Testis (tissue), 2 donors: ENCODE measurements at regions not wholly inside any gene's neighbourhood (a gene's known extent, or its start where the extent isn't known, plus 50 kb on each side); places are given as distances from the start of the nearest gene placed in this dataset.

Source experiments
- DNase-seq: peaks from one replicate; pipeline ENCODE4 v3.0.0-alpha.2; 2019
- H3K27ac ChIP-seq, 2 donors: fragments of 200-600 bp; sonication (generic); one replicate each; pipeline ENCODE4 v1.5.1; 2019
- H3K27me3 ChIP-seq: fragments of 200-600 bp; sonication (generic); one replicate; pipeline ENCODE4 v1.5.1; 2019
- H3K36me3 ChIP-seq: fragments of 200-600 bp; sonication (generic); one replicate; pipeline ENCODE4 v1.5.1; 2017; ENCODE audit warnings: low read depth; ENCODE audit errors: missing control alignments
- H3K4me1 ChIP-seq: fragments of 200-600 bp; sonication (generic); one replicate; pipeline ENCODE4 v1.5.1; 2019
- H3K4me3 ChIP-seq, 2 donors: fragments of 200-600 bp; sonication (generic); one replicate each; pipeline ENCODE4 v1.5.1; 2017 to 2019
- H3K9me3 ChIP-seq: fragments of 200-600 bp; sonication (generic); one replicate; pipeline ENCODE4 v1.5.1; 2017
- POLR2A ChIP-seq: fragments of 450-650 bp; IDR thresholded peaks from one replicate; pipeline ENCODE4 v1.6.1; 2017; ENCODE audit warnings: antibody characterized with exemption, mild to moderate bottlenecking, moderate library complexity
- WGBS, 2 donors: methylation state at CpG; one replicate each; pipeline ENCODE4 v1.1.5; 2018; 5-methylcytosine and 5-hydroxymethylcytosine counted together
- intact Hi-C: fragments of 100-400 bp; cut with DNase I; formaldehyde crosslinking; loops from one replicate; pipeline ENCODE4 v1.15.1; 2023; ENCODE audit warnings: low total_unique reads
- TF ChIP-seq, protein P1 (sequence below), 3 experiments: fragments of 450-650 bp in 2 of 3; fragments of 200-600 bp in 1 of 3; sonication (generic) in 1 of 3; IDR thresholded peaks; one replicate each; pipeline ENCODE4 v1.5.1; 2016 to 2019; ENCODE audit warnings: antibody characterized with exemption in 3 of 3, mild to moderate bottlenecking in 2 of 3, moderate library complexity in 1 of 3

DNA sequence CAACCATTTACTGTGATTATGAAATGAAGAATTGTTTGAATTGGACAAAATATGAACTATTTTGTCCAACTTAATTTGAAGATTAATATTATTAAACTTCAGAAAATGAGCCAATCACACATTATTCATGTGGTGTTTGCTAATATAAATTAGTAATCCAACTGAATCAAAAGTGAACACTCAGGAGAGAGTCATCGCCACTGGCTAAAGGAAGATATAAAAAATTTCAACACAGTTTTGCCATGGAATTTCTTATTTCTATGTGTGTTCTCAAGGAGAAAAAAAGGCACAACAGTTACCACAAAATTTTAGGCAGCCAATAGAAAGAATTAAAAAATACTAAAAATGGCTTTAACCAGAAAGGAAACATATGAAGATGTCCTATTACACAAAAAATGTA, 2683.8 kb downstream of the PCDH9 start:
- Histone ChIP-seq H3K4me1 (no peaks in the 10 kb centered on the region), H3K27me3 (no peaks in the 10 kb centered on the region), H3K9me3 (no peaks in the 10 kb centered on the region), H3K4me3 (no peak overlapping the region), H3K36me3 (no peaks in the 10 kb centered on the region), H3K27ac (no peak overlapping the region)
- TF ChIP-seq, protein P1, sequence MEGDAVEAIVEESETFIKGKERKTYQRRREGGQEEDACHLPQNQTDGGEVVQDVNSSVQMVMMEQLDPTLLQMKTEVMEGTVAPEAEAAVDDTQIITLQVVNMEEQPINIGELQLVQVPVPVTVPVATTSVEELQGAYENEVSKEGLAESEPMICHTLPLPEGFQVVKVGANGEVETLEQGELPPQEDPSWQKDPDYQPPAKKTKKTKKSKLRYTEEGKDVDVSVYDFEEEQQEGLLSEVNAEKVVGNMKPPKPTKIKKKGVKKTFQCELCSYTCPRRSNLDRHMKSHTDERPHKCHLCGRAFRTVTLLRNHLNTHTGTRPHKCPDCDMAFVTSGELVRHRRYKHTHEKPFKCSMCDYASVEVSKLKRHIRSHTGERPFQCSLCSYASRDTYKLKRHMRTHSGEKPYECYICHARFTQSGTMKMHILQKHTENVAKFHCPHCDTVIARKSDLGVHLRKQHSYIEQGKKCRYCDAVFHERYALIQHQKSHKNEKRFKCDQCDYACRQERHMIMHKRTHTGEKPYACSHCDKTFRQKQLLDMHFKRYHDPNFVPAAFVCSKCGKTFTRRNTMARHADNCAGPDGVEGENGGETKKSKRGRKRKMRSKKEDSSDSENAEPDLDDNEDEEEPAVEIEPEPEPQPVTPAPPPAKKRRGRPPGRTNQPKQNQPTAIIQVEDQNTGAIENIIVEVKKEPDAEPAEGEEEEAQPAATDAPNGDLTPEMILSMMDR (IDR thresholded peaks at IDR 0.05): no peak
- TF ChIP-seq POLR2A: no peak
- intact Hi-C loops: no loop called here
- 95 to 100% methylated on average over 1 of the region's 1 CpG for WGBS, 2 donors
- no peak for DNase-seq

- TF ChIP-seq, protein P1 (IDR thresholded peaks at IDR 0.05): no peak
- TF ChIP-seq POLR2A: no peak
- Histone ChIP-seq H3K27ac (no peak overlapping the region), H3K9me3 (no peaks in the 10 kb centered on the region), H3K4me1 (no peaks in the 10 kb centered on the region), H3K4me3 (no peak overlapping the region), H3K36me3 (no peaks in the 10 kb centered on the region), H3K27me3 (no peaks in the 10 kb centered on the region)
- intact Hi-C loops: no loop called here
- DNase-seq: no peak
- 51 to 80% methylated on average over 2 of the region's 2 CpGs for WGBS, 2 donors
These were observed 2689.2 kb downstream of the PCDH9 start for GRCh38 chr13:64540976-64541375.

DNA sequence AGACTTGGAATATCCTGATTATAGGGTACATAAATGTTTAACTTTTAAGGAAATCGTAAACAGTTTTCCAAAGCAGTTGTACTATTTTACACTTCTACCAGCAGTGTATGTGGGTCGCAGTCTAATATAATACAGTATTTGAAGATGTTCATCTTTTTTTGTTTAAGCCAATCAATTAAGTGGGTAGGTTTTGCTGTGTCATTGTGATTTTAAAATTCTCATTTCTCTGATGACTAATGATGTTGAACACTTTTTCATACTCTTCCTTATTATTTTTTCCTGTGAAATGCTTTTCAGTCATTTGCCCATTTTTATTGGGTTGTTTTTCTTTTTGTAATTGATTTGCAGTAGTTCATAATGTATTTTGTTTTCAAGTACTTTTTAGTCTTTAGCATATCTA, 2689.7 kb downstream of the PCDH9 start:
- no peak for DNase-seq
- TF ChIP-seq, protein P1 (IDR thresholded peaks at IDR 0.05): no peak
- no peak for TF ChIP-seq POLR2A
- no peaks in the 10 kb centered on the region for H3K4me1 ChIP-seq
- no peaks in the 10 kb centered on the region for H3K9me3 ChIP-seq
- no peak overlapping the region for H3K4me3 ChIP-seq
- no peaks in the 10 kb centered on the region for H3K36me3 ChIP-seq
- no peaks in the 10 kb centered on the region for H3K27me3 ChIP-seq
- intact Hi-C loops: no loop called here
- WGBS, 2 donors: 94 to 99% methylated on average over 2 of the region's 2 CpGs
- H3K27ac ChIP-seq: no peak overlapping the region

- 95 to 97% methylated on average over 2 of the region's 2 CpGs for WGBS, 2 donors
- Histone ChIP-seq H3K4me3 (no peak overlapping the region), H3K9me3 (no peaks in the 10 kb centered on the region), H3K36me3 (no peaks in the 10 kb centered on the region), H3K4me1 (no peaks in the 10 kb centered on the region), H3K27ac (no peak overlapping the region), H3K27me3 (no peaks in the 10 kb centered on the region)
- TF ChIP-seq, protein P1 (IDR thresholded peaks at IDR 0.05): no peak
- no peak for TF ChIP-seq POLR2A
- intact Hi-C loops: no loop called here
- DNase-seq: no peak
These were observed 2691.4 kb downstream of the PCDH9 start for GRCh38 chr13:64538711-64539110.

DNA sequence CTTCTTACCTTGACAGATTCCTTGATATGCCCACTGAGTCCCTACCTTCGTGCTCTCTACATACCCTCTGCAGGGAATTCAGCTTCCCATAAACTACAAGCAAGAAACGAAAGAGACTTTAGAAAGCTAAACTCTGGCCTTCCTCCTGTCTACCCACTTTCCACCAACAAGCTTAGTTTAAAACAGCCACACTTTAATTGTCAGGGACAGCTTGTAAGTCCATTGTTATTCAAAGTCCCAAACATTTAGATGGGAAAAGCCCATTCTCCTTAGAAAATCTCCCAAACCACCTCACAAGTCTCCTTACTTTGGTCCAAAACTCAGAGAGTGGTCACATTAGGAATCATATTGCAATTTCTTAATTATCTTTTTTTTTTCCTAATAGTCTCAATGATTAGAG, 2695.8 kb downstream of the PCDH9 start:
- H3K36me3 ChIP-seq: no peaks in the 10 kb centered on the region
- H3K27ac ChIP-seq: no peak overlapping the region
- no peak for DNase-seq
- H3K4me3 ChIP-seq: no peak overlapping the region
- H3K4me1 ChIP-seq: no peaks in the 10 kb centered on the region
- H3K9me3 ChIP-seq: no peaks in the 10 kb centered on the region
- WGBS, 2 donors: 91 to 93% methylated on average over 2 of the region's 2 CpGs
- no peaks in the 10 kb centered on the region for H3K27me3 ChIP-seq
- no peak for TF ChIP-seq POLR2A
- TF ChIP-seq, protein P1 (IDR thresholded peaks at IDR 0.05): no peak
- intact Hi-C loops: no loop called here
